ENCODE measurements at regions not wholly inside any gene's neighbourhood (a gene's known extent, or its start where the extent isn't known, plus 50 kb on each side); places are given as distances from the start of the nearest gene placed in this dataset.

- TF ChIP-seq CTCF (IDR thresholded peaks at IDR 0.05): no peak
- no peak for TF ChIP-seq EZH2 (IDR thresholded peaks at IDR 0.05; ENCODE audit: borderline replicate concordance, insufficient read depth, low read depth, low read length, poor library complexity, severe bottlenecking)
Observed at GRCh38 chrY:10986655-10987054, 1459.0 kb downstream of the TSPY10 start.

All from B cell (primary cell).